Kidney epithelial cell (primary cell): ENCODE measurements at regions not wholly inside any gene's neighbourhood (a gene's known extent, or its start where the extent isn't known, plus 50 kb on each side); places are given as distances from the start of the nearest gene placed in this dataset.
"Not testable (repeated sequence)": the region's sequence is repeated elsewhere in the genome, so short reads cannot be mapped to it uniquely, and the experiment has no call there.

ENCODE experiments used
- DNase-seq: peaks from one replicate; pipeline ENCODE4 v3.0.0-alpha.2; 2010; ENCODE audit warnings: low read depth
- H3K27me3 ChIP-seq: 2 replicates; pipeline ENCODE4 v1.6.0; 2011; ENCODE audit warnings: low read length; ENCODE audit not compliant: control insufficient read depth, insufficient read depth
- H3K36me3 ChIP-seq: 2 replicates; pipeline ENCODE4 v1.5.1; 2011; ENCODE audit warnings: low read length; ENCODE audit not compliant: control insufficient read depth, insufficient read depth
- H3K4me3 ChIP-seq: 2 replicates; pipeline ENCODE4 v1.5.1; 2011; ENCODE audit warnings: low read depth, mild to moderate bottlenecking, control low read depth, low read length
- TF ChIP-seq, protein P1 (sequence below): IDR thresholded peaks from 2 replicates; pipeline ENCODE4 v1.5.1; 2011; ENCODE audit warnings: mild to moderate bottlenecking, moderate library complexity, low read length, control low read depth, inconsistent platforms; ENCODE audit not compliant: insufficient read depth, poor library complexity, severe bottlenecking

DNA sequence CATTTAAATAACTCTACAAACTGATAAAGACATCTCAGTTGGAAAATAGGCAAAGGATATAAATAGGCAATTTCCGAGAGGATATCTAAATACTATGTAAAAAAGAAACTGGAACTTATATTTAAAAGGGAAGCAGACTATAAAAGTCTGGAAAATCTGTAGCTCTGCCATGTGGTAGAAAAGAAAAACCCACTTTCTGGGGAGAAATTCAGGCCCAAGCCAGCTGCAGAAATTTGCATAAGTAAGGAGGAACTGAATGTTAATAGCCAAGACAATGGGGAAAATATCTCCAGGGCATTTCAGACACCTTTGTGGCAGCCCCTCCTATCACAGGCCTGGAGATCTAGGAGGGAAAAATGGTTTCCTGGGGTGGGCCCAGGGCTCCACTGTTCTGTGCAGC lies 97.8 kb upstream of the ZBED5 start:
- no peak overlapping the region for H3K4me3 ChIP-seq
- no peaks in the 10 kb centered on the region for H3K27me3 ChIP-seq
- H3K36me3 ChIP-seq, result no peaks in the 10 kb centered on the region
- no peak for DNase-seq
- TF ChIP-seq, protein P1, sequence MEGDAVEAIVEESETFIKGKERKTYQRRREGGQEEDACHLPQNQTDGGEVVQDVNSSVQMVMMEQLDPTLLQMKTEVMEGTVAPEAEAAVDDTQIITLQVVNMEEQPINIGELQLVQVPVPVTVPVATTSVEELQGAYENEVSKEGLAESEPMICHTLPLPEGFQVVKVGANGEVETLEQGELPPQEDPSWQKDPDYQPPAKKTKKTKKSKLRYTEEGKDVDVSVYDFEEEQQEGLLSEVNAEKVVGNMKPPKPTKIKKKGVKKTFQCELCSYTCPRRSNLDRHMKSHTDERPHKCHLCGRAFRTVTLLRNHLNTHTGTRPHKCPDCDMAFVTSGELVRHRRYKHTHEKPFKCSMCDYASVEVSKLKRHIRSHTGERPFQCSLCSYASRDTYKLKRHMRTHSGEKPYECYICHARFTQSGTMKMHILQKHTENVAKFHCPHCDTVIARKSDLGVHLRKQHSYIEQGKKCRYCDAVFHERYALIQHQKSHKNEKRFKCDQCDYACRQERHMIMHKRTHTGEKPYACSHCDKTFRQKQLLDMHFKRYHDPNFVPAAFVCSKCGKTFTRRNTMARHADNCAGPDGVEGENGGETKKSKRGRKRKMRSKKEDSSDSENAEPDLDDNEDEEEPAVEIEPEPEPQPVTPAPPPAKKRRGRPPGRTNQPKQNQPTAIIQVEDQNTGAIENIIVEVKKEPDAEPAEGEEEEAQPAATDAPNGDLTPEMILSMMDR, result no peak

GRCh38 chr11:10954184-10954583 lies 96.3 kb upstream of the ZBED5 start:
- DNase-seq, result no peak
- TF ChIP-seq, protein P1, result no peak
- no peaks in the 10 kb centered on the region for H3K27me3 ChIP-seq
- no peaks in the 10 kb centered on the region for H3K36me3 ChIP-seq
- H3K4me3 ChIP-seq, result no peak overlapping the region

GRCh38 chr11:10952872-10953271 lies 95.0 kb upstream of the ZBED5 start:
- H3K36me3 ChIP-seq, result no peaks in the 10 kb centered on the region

GRCh38 chr11:10947935-10948334 lies 90.1 kb upstream of the ZBED5 start:
- not testable (repeated sequence) for H3K4me3 ChIP-seq, DNase-seq, H3K36me3 ChIP-seq, H3K27me3 ChIP-seq

More at GRCh38 chr11:10952872-10953271, 95.0 kb upstream of the ZBED5 start:
- Histone ChIP-seq H3K27me3 (no peaks in the 10 kb centered on the region), H3K4me3 (no peak overlapping the region)
- TF ChIP-seq, protein P1, result no peak
- DNase-seq, result no peak

DNA sequence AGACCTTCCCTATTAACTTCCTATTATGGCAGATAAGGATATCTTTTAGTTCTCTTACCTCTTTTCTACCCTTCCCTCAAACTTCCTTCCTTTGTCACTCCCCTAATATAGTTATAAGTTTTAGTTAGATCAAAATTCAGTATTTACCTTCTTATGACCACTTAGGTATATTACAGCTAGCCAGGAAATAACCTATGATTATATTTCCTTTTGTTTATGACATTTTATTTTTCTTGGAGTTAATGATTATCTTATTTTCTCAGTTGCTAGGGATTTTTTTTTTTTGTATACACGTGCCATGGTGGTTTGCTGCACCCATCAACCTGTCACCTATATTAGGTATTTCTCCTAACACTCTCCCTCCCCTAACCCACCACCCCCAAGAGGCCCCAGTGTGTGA lies 88.2 kb upstream of the ZBED5 start:
- TF ChIP-seq, protein P1, result no peak
- Histone ChIP-seq H3K27me3 (no peaks in the 10 kb centered on the region), H3K4me3 (no peak overlapping the region), H3K36me3 (no peaks in the 10 kb centered on the region)
- no peak for DNase-seq

DNA sequence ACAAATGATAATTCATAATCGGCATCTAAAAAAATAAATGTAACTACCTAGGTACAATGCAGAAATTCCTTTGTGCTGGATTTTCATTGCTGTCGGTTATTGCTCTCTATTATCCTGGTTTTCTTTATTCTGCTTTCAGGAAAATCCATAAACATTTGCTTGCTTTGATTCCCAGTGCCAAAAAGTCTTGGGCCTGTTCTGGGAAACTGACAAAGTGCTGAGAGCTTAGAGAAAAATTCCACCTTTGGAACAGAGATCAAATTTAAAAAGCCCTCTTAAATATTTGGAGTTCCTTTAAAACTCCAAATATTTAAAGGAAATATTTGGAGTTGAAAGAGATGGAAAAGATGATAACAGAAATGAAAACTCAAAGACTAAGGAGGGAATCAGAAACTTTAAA lies 87.3 kb upstream of the ZBED5 start:
- no peak overlapping the region for H3K4me3 ChIP-seq
- H3K36me3 ChIP-seq, result no peaks in the 10 kb centered on the region
- no peaks in the 10 kb centered on the region for H3K27me3 ChIP-seq
- TF ChIP-seq, protein P1, result no peak
- DNase-seq, result no peak
